Right lobe of liver (tissue), 6 donors: ENCODE measurements at regions not wholly inside any gene's neighbourhood (a gene's known extent, or its start where the extent isn't known, plus 50 kb on each side); places are given as distances from the start of the nearest gene placed in this dataset.

Source experiments
- ATAC-seq, 4 donors: fragments of 200-7000 bp; cut with Tn5 transposase; one replicate each; pipeline ENCODE4 v1.9.1; 2020; ENCODE audit warnings: mild to moderate bottlenecking in 4 of 4, moderate library complexity in 4 of 4
- DNase-seq, 3 donors: peaks; one replicate each; pipeline ENCODE4 v3.0.0-alpha.2; 2020
- H3K27ac ChIP-seq, 3 donors: fragments of 200-600 bp; one replicate each; pipeline ENCODE4 v1.8.0; 2022
- H3K27me3 ChIP-seq, 2 donors: fragments of 200-600 bp; one replicate each; pipeline ENCODE4 v1.8.0; 2022
- H3K36me3 ChIP-seq, 4 donors: fragments of 200-600 bp; sonication (generic) in 1 of 4; one replicate each; pipeline versions ENCODE4 v1.5.1 to v1.8.0; 2017 to 2022; ENCODE audit warnings: control low read depth in 1 of 4
- H3K4me1 ChIP-seq, 4 donors: fragments of 200-600 bp; sonication (generic) in 1 of 4; one replicate each; pipeline versions ENCODE4 v1.5.1 to v1.8.0; 2017 to 2022; ENCODE audit warnings: control low read depth in 1 of 4
- H3K4me3 ChIP-seq, 3 donors: fragments of 200-600 bp; one replicate each; pipeline ENCODE4 v1.8.0; 2022
- H3K9me3 ChIP-seq, 4 donors: fragments of 200-600 bp; sonication (generic) in 1 of 4; one replicate each; pipeline versions ENCODE4 v1.5.1 to v1.8.0; 2017 to 2022; ENCODE audit warnings: control low read depth in 1 of 4
- POLR2A ChIP-seq: fragments of 450-650 bp; IDR thresholded peaks from one replicate; pipeline ENCODE4 v1.6.1; 2017; ENCODE audit warnings: antibody characterized with exemption, mild to moderate bottlenecking
- WGBS: methylation state at CpG from one replicate; pipeline ENCODE4 v1.1.6; 2018; ENCODE audit warnings: low coverage, low lambda C conversion rate; ENCODE audit not compliant: insufficient coverage; ENCODE audit errors: missing lambda C conversion rate; 5-methylcytosine and 5-hydroxymethylcytosine counted together
- intact Hi-C, 2 donors: fragments of 100-400 bp; cut with DNase I; formaldehyde crosslinking; loops; one replicate each; pipeline versions ENCODE4 v1.11.2 to v1.14.1; 2022
- TF ChIP-seq, protein P1 (sequence below), 4 donors: fragments of 200-600 bp in 3 of 4; fragments of 450-650 bp in 1 of 4; IDR thresholded peaks; one replicate each; pipeline versions ENCODE4 v1.5.1 to v1.8.0; 2016 to 2022; ENCODE audit warnings: antibody characterized with exemption in 4 of 4, mild to moderate bottlenecking in 2 of 4
- donor health status: DM: no; HTN: yes; CAD: no.
- donor health status: DM: no; HTN: no; CAD: no.
- donor health status: DM: no; HTN: no; CAD: no.
- donor health status: DM: no; HTN: yes; CAD: no.
- donor health status: DM: no; HTN: yes; CAD: no.

DNA sequence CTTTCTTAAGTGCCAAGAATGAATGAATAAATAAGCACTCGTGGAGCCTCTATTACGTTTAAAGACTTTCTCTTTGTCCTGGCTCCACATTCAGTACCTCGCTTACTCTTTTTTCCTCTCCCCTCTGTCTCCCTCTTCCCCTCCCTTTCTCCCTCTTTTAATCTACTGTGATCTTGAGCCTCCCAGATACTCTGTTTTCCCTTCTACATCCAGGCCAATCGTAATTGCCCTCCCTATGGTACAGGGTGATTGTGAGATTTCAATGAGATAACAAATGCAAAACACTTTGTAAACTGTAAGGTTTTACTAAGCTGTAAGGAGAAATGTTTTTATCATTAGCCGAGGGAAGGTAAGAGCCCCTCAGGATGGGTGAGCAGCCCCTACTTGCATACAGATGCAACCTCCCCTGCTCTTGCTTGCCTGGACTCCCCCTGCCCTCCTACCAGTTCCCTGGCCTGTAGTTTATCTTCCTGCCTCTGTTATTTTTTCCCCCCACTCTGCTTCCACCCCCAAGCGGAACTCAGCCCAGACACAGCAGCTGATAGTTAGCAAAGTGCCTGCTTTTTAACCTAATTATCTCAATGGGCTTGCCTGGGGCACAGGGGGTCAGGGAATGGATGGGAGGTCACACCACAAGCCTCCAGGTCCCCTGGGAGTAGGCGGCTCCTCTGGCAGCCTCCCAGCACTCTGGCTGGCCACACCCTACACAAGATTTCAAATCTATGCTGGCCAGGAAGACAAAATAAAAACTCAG lies 76.9 kb upstream of the CADM1 start:
- intact Hi-C loops, result no loop called here
- no peak overlapping the region for H3K27ac ChIP-seq
- no peaks in the 10 kb centered on the region for H3K36me3 ChIP-seq
- no peak for TF ChIP-seq POLR2A
- TF ChIP-seq, protein P1, sequence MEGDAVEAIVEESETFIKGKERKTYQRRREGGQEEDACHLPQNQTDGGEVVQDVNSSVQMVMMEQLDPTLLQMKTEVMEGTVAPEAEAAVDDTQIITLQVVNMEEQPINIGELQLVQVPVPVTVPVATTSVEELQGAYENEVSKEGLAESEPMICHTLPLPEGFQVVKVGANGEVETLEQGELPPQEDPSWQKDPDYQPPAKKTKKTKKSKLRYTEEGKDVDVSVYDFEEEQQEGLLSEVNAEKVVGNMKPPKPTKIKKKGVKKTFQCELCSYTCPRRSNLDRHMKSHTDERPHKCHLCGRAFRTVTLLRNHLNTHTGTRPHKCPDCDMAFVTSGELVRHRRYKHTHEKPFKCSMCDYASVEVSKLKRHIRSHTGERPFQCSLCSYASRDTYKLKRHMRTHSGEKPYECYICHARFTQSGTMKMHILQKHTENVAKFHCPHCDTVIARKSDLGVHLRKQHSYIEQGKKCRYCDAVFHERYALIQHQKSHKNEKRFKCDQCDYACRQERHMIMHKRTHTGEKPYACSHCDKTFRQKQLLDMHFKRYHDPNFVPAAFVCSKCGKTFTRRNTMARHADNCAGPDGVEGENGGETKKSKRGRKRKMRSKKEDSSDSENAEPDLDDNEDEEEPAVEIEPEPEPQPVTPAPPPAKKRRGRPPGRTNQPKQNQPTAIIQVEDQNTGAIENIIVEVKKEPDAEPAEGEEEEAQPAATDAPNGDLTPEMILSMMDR (IDR thresholded peaks at IDR 0.05), result no peak
- ATAC-seq, result peak in 3 of 4 donors; percentile 7 to 47 (median 23)
- no peaks in the 10 kb centered on the region for H3K9me3 ChIP-seq
- peaks cover 0 to 10% (median 0%) of the 10 kb centered on the region in 4 donors for H3K4me1 ChIP-seq
- WGBS, result 53% methylated on average over 7 of the region's 7 CpGs
- no peaks in the 10 kb centered on the region for H3K27me3 ChIP-seq
- no peak overlapping the region for H3K4me3 ChIP-seq
- DNase-seq, result peak in 1 of 3 donors; percentile 59

DNA sequence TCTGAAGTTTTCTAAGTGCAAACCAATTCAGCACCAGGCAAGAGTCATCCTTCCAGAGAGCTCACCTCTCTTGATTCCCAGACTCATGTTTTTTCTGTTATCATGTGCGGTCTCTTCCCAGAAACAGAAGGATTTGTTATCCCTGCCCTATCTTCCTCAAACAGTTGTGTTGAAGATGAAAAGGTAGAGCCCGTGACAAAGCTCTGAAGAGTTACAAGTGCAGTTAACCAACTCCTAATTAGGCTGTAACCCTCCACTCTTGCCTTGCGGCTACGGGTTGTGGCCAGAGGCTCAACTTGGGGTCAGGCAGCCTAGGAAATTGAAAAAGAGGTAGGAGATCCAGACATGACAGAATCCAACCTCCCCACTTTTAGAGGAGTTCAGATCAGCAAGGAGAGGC lies 76.2 kb upstream of the CADM1 start:
- no peaks in the 10 kb centered on the region for H3K9me3 ChIP-seq
- H3K4me3 ChIP-seq, result no peak overlapping the region
- peaks cover 0 to 10% (median 0%) of the 10 kb centered on the region in 4 donors for H3K4me1 ChIP-seq
- intact Hi-C loops, result no loop called here
- H3K27ac ChIP-seq, result no peak overlapping the region
- no peak for DNase-seq
- no peaks in the 10 kb centered on the region for H3K36me3 ChIP-seq
- no peaks in the 10 kb centered on the region for H3K27me3 ChIP-seq
- TF ChIP-seq, protein P1 (IDR thresholded peaks at IDR 0.05), result no peak
- no peak for TF ChIP-seq POLR2A
- ATAC-seq, result no peak
- WGBS, result 72% methylated on average over 4 of the region's 4 CpGs

DNA sequence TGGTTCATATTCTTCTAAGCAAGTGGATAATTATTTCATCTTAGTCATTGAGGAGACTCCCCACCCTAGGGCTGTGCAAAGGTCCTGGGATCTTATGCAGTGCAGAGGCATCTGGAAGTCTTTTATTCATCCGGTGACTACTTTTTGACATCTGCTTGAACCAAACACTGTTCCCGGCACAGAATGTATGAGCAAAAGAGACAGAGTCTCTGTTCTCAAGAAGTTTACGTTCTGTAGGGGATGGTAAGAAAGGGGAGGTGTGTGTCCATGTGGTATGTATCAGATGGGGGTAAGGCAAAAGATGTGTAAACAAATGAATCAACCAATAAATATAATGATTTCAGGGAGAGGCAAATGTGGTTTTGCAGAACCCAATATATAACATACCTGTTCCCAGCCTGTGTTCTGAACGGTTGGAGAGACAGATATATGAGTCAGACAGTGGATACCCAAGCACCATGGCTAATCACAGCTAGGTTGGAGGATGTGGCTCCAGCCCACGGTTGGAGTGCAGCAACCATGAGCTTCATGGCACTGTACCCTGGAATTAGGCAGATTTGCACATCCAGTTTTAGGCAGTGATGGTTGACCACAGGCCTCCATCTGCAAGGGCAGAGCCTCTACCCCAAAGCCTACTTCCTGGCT lies 75.1 kb upstream of the CADM1 start:
- DNase-seq (no peak), ATAC-seq (no peak)
- H3K4me1 ChIP-seq, result peaks cover 0 to 10% (median 0%) of the 10 kb centered on the region in 4 donors
- no peaks in the 10 kb centered on the region for H3K27me3 ChIP-seq
- no peaks in the 10 kb centered on the region for H3K9me3 ChIP-seq
- no peaks in the 10 kb centered on the region for H3K36me3 ChIP-seq
- intact Hi-C loops, result no loop called here
- H3K4me3 ChIP-seq, result no peak overlapping the region
- TF ChIP-seq, protein P1 (IDR thresholded peaks at IDR 0.05), result no peak
- no peak for TF ChIP-seq POLR2A
- WGBS, result 100% methylated on average over 3 of the region's 5 CpGs
- no peak overlapping the region for H3K27ac ChIP-seq

DNA sequence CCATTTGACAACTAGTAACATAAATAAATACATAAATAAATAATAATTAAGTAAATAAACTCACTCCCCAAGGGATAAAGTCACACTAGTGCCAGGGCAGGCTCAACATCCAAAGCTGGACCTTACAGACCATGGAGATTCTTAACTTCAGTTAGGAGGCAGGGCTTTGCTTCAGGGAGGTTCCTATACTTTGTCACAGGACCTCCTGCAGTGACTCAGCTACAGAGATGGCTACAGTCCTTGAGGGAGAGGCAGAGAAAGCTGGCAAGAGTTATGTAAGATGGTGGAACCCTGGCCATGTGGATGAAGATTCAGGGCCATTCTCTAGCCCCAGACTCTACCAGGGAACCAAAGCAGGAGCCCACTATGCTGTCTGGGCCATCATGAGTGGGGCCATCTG lies 74.1 kb upstream of the CADM1 start:
- H3K36me3 ChIP-seq, result no peaks in the 10 kb centered on the region
- H3K27me3 ChIP-seq, result no peaks in the 10 kb centered on the region
- H3K4me1 ChIP-seq, result peaks cover 0 to 10% (median 0%) of the 10 kb centered on the region in 4 donors
- no peak for TF ChIP-seq POLR2A
- TF ChIP-seq, protein P1 (IDR thresholded peaks at IDR 0.05), result no peak
- no peak overlapping the region for H3K4me3 ChIP-seq
- ATAC-seq (no peak), DNase-seq (no peak)
- H3K27ac ChIP-seq, result no peak overlapping the region
- intact Hi-C loops, result no loop called here
- H3K9me3 ChIP-seq, result no peaks in the 10 kb centered on the region
